ENCODE measurements at regions not wholly inside any gene's neighbourhood (a gene's known extent, or its start where the extent isn't known, plus 50 kb on each side); places are given as distances from the start of the nearest gene placed in this dataset.

DNA sequence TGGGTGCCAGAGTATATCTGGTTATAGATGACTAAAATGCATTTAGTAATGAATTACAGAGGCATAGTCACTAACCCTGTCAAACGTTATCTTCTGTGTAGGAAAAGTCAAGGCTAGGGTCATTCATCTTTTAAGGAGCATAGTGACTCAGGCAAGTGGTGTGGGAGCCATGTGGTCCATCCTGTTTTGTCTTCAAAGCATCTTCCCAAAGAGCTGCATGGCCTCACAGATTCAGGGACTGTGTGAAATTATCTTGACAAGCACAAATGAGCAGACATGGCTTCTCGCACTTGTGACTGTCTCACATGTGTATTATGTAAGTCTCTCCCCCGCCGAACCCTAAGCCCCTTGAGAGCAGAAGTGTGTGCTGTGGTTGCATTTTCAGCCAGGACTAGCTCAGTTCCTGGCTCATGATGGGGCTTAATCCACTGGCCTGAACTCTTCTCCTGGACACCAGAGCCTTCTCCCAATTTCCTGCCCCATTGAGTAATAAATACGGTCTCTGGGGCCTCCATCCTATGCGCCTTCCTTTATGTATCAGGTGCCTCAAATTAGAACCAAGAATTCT lies 769.1 kb downstream of the QKI start:
- DNase-seq (ENCODE audit: low spot score), result no peak
- no peak for FAIRE-seq

DNA sequence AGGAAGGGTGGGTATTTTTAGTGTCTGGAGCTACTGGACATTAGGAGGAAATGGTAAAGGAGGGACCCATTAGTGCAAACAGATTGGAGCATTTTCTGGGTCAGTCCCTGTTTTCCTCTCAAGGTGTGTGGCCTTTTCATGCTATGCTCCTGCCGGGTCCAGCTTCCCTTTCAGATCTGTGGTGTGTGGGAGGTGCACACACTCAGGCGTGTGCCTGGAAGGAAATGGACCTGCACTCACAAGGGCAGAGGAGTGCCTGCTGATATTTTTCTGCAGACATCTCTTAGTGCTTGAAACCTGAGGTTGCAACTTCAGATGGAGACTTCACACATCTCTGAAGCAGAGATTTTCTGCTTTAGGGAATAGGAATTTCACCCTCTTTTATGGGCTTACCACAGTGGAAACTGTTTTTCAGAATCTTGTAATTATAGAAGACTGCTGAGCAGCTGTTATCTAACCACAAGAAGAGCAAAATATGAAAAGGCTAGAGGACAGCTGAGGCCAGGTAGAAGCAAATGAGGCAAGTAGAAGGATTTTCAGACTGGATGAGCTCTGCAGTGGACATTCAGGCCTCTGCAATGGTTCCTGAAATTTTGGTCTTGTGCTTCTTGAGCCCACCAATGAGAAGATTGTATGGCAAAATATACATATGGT lies 764.3 kb downstream of the QKI start:
- DNase-seq (ENCODE audit: low spot score) (no peak), FAIRE-seq (no peak)

DNA sequence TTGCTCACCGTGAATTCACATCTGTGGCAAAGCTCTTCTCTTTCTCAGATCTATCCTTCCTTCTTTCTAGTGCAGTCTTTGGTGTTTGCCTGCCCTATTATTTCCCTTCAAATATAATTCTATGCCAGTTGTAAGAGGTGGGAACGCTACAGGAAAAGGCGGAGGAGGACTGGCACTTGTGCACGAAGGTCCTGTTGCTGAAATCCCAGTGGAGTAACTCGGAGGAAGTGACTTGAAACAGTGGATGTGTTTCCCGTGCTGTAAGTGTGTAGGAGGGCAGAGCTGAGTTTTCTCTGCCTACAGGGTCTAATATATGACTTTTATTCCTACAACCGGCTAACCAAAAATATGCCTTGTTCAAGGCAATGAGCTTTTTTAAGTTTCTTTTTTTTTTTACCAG lies 754.8 kb downstream of the QKI start:
- DNase-seq (ENCODE audit: low spot score), result no peak
- no peak for FAIRE-seq

DNA sequence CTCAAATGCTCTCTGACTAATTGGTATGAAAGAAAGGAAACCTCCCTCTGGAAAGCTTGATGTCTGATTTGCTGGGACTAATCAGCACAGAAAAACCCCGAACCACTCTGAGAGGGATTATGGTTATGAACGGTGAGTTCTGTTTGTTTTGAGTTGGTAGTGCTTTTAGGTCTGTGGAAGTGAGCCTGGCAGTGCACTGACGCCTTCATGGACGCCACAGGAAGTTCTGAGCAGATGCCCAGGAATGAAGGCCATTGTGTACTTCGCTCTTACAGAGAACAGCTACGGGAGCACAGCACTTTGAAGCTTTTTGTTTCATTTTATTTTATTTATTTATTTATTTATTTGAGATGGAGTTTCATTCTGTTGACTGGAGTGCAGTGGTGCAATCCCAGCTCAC lies 754.1 kb downstream of the QKI start:
- DNase-seq (ENCODE audit: low spot score) (no peak), FAIRE-seq (no peak)

DNA sequence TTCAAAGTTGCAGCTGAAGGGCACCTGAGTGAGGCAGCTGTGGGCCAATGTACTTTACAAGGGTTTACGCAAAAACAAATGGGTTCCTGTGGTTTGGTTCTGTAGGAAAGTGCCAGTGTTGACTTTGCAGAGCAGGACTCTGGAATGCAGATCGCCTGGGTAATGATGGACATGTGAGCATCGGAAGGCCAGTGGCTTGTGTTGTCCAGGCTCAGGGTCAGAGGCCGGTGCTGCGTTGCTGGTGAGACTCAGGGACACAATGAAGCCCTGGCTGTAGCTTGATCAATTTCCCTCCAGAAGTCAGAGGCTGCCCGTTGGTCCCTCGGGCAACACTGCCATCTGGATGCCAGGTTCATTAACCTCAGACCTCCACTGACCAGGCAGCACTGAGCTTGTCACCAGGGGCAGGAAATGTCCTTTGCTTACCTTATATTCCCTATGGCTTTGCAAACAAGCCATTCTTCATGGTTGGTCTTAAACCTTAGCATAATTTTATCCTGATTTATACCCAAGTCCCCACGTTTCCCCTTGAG lies 753.4 kb downstream of the QKI start:
- no peak for FAIRE-seq
- no peak for DNase-seq (ENCODE audit: low spot score)

DNA sequence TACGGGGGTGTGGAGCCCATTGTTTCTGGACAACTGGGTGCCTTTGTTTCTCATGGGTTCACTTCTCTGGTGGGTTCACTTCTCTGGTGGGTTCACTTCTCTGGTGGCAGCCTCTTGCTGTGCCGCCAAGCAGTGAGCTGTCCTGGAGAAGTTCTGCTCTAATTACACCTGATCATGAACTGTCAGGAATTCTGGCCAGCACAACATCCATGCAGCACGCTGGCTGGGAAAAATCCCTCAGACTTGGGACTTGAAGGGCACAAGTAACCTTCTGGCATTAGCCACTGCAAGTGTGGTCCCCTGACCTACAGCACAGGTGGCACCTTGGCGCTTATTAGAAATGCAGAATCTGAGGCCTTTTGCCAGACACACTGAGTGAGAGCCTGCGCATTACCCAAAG lies 752.5 kb downstream of the QKI start:
- DNase-seq (ENCODE audit: low spot score) (no peak), FAIRE-seq (no peak)

DNA sequence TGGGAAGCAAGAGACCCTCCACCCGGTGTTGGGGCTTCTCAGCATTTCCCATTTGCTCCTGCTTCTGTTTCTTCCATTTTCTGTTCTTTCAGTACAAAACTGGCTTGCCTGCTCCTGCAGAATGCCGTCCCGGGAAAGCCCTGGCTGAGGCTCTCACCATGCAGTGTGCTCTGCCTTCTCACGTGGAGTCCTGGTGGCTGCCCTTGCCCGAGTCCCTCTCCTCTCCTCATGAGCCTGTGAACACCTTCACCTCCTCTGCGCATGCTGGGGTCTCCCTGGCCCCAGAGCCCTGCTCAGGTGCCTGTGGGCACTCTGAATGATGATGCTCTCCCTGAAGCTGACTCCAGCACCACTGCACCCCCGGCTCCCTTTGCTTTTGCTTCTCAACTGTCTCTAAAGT lies 752.0 kb downstream of the QKI start:
- FAIRE-seq, result no peak
- DNase-seq (ENCODE audit: low spot score), result no peak

DNA sequence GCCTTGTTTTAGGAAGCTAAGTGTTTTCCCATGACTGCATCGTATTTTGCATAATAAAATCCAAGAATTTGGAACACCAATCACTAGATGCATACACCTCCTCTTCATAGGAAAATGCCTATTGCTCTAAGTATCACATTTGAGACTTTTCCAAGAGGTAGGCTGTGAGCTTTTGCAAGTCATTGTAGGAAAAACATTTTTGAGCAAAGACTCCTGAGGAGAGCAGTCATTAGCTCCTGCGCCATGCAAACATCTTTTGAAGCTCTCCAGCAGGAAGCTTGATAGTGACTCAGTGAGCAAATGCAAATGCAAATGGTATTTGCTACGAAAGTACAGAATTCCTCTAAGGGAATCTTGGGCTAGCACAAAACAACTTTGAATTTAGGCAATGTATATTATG lies 750.4 kb downstream of the QKI start:
- no peak for FAIRE-seq
- DNase-seq (ENCODE audit: low spot score), result no peak

DNA sequence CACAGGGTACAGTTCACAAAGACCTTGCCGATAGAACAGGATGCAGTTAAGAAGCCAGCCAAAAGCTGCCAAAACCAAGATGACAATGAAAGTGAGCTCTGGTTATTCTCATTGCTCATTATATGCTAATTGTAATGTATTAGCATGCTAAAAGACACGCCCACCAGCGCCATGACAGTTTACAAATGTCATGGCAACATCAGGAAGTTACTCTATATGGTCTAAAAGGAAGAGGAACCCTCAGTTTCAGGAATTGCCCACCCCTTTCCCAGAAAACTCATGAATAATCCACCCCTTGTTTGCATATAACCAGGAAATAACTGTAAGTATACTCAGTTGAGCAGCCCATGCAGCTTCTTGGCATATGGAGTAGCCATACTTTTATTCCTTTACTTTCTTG lies 748.7 kb downstream of the QKI start:
- no peak for FAIRE-seq

DNA sequence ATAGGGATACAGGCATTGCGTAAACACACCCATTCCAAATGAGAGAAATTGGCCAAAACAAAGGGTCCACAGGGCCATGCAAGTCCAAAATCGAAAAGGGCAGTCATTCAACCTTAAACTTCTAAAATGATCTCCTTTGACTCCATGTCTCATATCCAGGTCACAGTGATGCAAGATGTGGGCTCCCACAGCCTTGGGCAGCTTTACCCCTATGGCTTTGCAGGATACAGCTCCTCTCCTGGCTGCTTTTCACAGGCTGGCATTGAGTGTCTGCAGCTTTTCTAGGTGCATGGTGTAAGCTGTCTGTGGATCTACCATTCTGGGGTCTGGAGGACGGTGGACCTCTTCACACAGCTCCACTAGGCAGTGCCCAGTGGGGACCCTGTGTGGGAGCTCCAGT lies 744.5 kb downstream of the QKI start:
- no peak for FAIRE-seq
- no peak for DNase-seq (ENCODE audit: low spot score)

More for the DNA sequence above, 748.7 kb downstream of the QKI start:
- no peak for DNase-seq (ENCODE audit: low spot score)

DNA sequence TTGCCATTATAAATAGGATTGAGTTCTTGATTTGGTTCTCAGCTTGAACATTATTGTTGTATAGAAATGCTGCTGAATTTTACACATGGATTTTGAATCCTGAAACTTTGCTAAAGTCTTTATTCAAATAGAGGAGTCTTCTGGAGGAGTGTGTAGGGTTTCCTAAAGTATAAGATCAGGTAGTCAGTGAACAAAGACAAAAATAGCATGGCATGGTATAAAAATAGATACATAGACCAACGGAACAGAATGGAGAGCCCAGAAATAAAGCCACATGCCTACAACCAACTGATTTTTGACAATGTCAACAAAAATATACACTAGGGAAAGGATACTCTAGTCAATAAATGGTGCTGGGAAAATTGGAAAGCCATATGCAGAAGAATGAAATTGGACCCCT lies 740.1 kb downstream of the QKI start:
- no peak for FAIRE-seq

DNA sequence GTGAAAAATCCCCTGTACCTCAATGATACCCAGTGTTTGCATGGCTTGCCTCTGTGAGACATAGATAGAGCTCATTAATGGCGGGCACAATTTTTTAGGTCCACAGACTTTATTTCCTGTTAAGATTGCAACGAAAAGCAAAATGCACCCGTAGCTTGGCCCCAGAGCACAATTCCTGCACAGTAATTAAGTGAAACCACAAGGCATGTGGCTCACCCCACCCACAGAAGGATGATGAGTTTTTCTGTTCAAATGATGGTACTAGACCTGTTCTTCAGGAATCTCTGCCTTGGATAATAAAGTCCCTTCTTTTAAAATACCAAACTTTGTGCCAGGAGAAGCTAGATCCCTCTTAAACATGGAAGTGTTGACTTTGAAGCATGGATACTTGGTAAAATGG lies 738.1 kb downstream of the QKI start:
- FAIRE-seq (no peak), DNase-seq (ENCODE audit: low spot score) (no peak)

More for the DNA sequence above, 740.1 kb downstream of the QKI start:
- no peak for DNase-seq (ENCODE audit: low spot score)

DNA sequence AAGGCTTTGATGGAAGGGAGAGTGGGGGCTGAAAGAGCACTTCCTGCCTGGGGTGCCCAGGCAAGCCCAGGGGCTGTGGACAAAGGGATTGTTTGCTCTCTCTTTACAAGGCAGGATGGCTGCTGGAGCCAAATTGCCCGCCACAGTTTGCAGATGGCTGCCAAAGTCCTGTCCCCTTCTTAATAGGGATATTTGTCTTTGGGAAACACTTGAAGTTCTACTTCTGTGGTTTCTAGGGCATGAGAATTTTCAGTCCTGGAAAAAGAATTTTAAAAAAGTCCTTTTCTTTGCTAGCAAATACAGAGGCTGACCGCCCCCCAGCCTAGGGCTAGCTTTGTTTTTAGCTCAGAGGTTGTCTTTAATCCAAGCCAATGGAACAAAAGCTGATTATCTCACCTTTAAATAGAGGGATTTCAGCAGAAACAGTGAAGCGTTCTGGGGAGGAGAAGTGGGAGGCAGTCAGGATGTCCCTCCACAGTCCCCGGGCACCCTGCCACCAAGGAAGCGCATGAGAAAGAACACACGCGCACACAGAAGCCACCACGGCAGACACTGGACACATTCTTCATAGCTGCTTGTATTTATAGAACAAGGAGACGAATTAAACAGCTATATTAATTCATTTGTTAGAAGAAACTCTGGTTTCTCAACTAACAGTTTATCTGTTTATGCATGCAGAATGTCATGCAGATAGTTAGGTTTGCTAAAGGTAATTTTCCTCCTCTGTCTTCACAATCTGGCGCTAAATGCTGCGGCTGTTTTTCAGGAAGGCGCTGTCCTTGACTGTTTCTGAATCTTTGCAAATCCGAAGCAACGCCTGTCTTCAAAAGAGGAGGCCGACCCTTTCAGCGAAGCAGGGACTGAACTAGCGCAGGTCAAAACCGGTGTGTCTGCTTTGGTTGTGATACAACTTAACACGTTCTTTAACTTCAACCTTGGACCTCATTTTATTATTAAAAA lies 736.9 kb downstream of the QKI start:
- no peak for DNase-seq (ENCODE audit: low spot score)
- FAIRE-seq, result no peak

DNA sequence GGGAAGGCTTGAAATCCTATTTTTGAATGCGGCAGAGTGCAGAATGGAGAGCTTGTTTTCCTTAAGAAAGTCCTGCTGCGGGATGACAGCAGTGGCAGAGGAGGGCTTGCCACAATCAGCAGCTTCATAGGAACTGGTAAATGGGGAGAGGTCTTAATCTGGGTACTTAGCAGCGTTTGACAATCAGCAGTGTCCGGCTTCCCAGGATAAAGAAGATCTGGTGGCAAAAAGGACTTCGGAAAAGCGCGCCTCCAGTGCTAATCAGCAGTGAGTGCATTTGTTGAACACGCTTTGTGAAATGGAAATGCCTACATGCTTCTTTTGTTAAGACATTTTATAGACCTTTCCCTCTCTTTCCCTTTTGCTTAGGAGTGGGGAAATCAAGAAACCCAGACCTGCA lies 735.7 kb downstream of the QKI start:
- no peak for FAIRE-seq
- no peak for DNase-seq (ENCODE audit: low spot score)

DNA sequence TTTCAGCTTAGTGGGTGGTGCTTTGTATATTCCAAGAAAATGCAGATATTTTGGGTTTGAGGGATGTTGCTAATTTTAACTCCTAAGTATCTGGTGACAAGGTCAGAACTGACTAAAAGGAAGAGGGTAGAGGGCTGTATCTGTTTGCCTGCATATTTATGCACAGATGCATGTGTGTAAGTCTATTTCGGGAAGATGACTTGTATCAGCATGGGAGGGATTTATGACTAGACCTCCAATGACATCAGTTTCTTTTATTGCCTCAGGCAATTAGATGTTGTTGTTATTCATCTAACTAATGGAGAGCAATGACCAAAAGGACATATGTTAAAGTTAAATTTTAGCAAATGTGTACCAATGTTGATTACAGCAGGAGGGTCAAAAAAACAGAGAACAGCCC lies 734.3 kb downstream of the QKI start:
- DNase-seq (ENCODE audit: low spot score), result no peak

DNA sequence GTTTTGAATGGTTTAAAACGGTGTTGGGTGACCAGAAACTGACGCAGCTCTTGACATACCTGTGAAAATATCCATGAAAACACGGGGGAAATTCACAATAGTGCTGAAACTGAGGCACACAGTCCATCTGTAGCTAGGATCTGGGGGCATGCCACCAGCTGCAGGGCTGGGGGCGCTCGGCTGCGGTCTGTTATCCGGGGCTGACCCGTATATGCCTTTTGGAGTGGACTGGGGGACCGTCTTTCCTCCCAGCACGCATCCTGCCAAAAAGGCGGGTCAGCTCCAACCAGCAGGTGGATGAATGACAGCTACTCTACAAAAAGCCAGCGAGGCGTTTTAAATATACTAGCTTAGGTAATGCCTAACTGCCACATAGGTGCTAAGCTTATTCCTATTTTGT lies 729.8 kb downstream of the QKI start:
- no peak for FAIRE-seq
- no peak for DNase-seq (ENCODE audit: low spot score)

More for the DNA sequence above, 734.3 kb downstream of the QKI start:
- no peak for FAIRE-seq

DNA sequence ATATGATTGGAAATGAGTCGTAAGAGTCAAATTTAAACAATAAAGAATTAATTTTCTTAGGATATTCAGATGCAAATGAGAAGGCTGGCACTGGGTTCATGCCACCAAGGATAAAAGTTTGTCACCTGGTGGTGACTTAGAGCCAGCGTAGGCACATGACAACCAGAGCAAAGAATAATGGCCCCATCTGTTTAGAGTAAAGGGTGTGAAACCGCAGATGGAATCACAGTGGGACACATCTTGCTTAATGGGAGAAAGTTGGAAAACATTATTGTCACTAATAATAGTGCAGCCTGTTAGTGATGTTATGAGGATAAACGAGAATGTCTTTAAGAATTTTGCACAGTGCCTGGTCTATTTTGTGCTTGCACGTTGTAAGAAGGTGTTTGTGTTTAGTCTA lies 727.8 kb downstream of the QKI start:
- DNase-seq (ENCODE audit: low spot score), result no peak

DNA sequence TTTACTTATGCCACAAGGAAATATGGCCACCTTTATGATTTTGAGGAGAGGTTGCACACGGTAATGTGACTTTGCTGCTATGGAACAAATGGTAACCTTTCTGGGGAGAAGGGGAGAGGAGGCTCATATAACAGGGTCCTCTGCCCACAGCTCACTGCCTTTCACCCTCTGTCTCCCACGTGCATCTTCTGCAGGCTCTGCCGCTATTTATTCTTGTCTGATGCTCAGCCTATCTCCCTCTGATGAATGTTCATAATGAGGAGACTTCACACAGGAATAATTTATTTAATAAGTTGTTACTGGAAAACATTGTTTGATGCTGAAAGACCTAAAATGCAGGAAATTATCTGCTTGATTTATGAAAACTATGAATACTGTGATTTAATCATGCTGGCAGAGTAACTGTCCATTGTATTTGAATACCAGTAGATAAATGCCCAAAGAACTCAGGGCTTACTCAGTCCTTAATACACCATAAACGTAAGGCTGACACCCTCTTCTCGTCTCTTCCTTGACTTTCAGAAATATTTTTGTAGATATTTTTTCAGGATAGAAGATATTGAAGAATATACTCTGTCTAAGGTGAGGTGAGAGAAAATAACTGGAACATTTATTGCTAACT lies 721.1 kb downstream of the QKI start:
- FAIRE-seq (no peak), DNase-seq (ENCODE audit: low spot score) (no peak)

More for the DNA sequence above, 727.8 kb downstream of the QKI start:
- no peak for FAIRE-seq

DNA sequence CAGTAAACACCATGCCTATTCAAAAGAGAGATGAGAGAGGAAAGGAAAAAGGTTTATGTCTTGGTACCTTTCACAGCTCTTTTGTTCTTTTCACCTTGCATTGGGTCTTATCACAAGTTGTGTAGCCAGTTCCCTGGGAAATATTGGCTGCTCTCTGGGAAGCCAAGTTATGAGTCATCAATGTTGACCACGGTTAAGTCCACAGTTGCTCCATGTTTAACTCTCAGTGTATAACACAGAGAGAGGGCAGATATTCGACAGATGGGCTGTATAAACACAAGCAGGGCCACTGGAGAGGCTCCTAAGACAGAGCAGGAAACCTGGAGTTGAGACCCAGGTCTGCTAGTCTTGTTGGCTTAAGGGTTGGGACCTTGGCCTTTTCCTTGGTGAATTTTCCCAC lies 718.6 kb downstream of the QKI start:
- DNase-seq (ENCODE audit: low spot score) (no peak), FAIRE-seq (no peak)

DNA sequence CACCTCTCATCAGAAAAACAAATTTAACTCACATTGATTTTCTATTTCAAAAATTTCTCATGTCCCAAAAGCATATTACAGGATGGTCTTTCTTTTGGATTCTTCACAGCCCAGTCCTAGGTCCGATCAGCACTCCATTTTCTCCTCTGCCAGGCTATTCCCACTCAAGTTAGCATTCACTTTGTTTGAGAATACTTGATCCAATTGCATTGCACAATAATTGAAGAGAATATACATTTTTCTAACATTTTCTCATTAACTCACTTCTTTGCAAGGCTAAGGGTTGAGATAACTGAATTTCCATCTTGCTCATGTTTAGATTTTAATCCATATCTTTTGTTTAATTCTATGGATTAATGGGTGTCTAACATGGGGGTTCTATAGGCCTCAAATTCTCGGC lies 716.1 kb downstream of the QKI start:
- DNase-seq (ENCODE audit: low spot score) (no peak), FAIRE-seq (no peak)

DNA sequence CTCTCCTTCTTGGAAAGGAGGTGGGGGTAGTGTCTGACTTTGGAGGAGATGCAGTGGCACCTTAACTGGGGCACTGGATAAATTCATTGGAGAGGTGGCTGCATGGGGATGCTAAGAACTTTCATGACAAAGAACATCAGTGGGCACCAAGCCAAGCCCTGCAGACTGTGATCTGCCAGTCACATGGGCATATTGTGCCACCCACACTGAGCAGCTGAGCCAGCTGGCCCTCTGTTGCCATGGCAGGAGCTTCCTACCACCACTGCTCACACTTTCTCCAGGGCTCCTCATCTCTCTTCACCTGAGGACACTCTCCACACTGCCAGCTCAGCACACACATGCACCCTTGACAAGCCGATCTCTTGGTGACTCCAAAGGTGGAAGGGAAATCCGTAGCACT lies 715.6 kb downstream of the QKI start:
- DNase-seq (ENCODE audit: low spot score) (no peak), FAIRE-seq (no peak)

DNA sequence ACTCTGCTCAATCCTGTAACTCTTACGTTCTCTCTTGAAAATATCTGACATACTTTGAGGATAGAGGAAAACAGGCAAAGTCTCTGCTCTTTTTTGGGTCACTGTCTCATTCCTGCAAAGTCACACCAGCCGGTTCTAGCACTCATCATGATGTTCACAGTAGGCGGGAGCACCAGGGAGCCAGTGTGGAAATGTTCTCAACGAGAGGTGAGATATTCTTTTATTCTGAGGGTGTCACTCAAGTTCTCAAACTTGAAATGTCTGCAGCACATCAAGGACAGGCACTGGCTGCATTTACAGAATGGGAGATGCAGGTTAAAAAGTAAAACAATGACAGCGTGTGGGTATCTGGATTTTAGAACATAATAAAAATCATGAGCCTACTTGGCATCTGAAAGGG lies 714.7 kb downstream of the QKI start:
- FAIRE-seq (no peak), DNase-seq (ENCODE audit: low spot score) (no peak)
